Panc1 (cell line): ENCODE measurements at regions not wholly inside any gene's neighbourhood (a gene's known extent, or its start where the extent isn't known, plus 50 kb on each side); places are given as distances from the start of the nearest gene placed in this dataset.

Experiments
- ATAC-seq: fragments of 200-7000 bp; cut with Tn5 transposase; 2 replicates; pipeline ENCODE4 v1.9.1; 2020; ENCODE audit warnings: mild to moderate bottlenecking, moderate library complexity
- BruUV-seq: library from RNA; stranded (reverse); fragments of 400-500 nt; replicated peaks from 2 replicates; lab custom pipeline; 2021; lab: Mats Ljungman, UMichigan
- CTCF ChIA-PET: fragments of 300-600 bp; sonication (Branson Sonifier 250); formaldehyde crosslinking; loops from one replicate; lab custom pipeline; 2022; ENCODE audit warnings: antibody characterized with exemption; lab: Charles Lee
- POLR2A ChIA-PET: fragments of 300-600 bp; sonication (Branson Sonifier 250); formaldehyde crosslinking; loops from one replicate; lab custom pipeline; 2022; ENCODE audit warnings: antibody characterized with exemption; lab: Charles Lee
- DNase-seq: peaks from one replicate; pipeline ENCODE4 v3.0.0-alpha.2; 2010; ENCODE audit warnings: low read depth, low spot score
- H3K27ac ChIP-seq: 2 replicates; pipeline ENCODE4 v1.5.1; 2011; ENCODE audit warnings: mild to moderate bottlenecking, low read length, inconsistent platforms
- H3K27me3 ChIP-seq: fragments of 200-500 bp; sonication (Bioruptor generic); 2 replicates; pipeline ENCODE4 v1.6.0; 2014; ENCODE audit warnings: low read length, inconsistent platforms; ENCODE audit not compliant: control insufficient read depth, insufficient read depth
- H3K36me3 ChIP-seq: fragments of 200-500 bp; sonication (Bioruptor generic); 2 replicates; pipeline ENCODE4 v1.5.1; 2014; ENCODE audit warnings: inconsistent platforms, mild to moderate bottlenecking, low read length, moderate library complexity; ENCODE audit not compliant: control insufficient read depth, insufficient read depth
- H3K4me1 ChIP-seq: 2 replicates; pipeline ENCODE4 v1.5.1; 2011; ENCODE audit warnings: inconsistent platforms, mild to moderate bottlenecking, low read length, moderate library complexity; ENCODE audit not compliant: control insufficient read depth, insufficient read depth
- H3K4me3 ChIP-seq, 2 experiments: 2 replicates each; pipeline ENCODE4 v1.5.1; 2011 to 2012; ENCODE audit warnings: low read depth in 2 of 2, low read length in 2 of 2, mild to moderate bottlenecking in 2 of 2, inconsistent platforms in 1 of 2, moderate library complexity in 1 of 2
- H3K9me3 ChIP-seq: fragments of 200-500 bp; sonication (Bioruptor generic); 2 replicates; pipeline ENCODE4 v1.5.1; 2014; ENCODE audit warnings: low read depth, mild to moderate bottlenecking, inconsistent platforms, low read length, moderate library complexity; ENCODE audit not compliant: control insufficient read depth, insufficient read depth
- CTCF ChIP-seq: fragments of 450-650 bp; IDR thresholded peaks from 2 replicates; pipeline ENCODE4 v1.5.1; 2017; ENCODE audit warnings: mild to moderate bottlenecking
- POLR2AphosphoS5 ChIP-seq: IDR thresholded peaks from 2 replicates; pipeline ENCODE4 v1.6.1; 2012; ENCODE audit warnings: mild to moderate bottlenecking, low read depth, low read length, moderate library complexity
- SIN3A ChIP-seq: IDR thresholded peaks from 2 replicates; pipeline ENCODE4 v1.6.1; 2012; ENCODE audit warnings: low read depth, mild to moderate bottlenecking, low read length, moderate library complexity, borderline replicate concordance; ENCODE audit not compliant: insufficient read depth
- TCF7L2 ChIP-seq: IDR thresholded peaks from 2 replicates; pipeline ENCODE4 v1.6.1; 2011; ENCODE audit warnings: mild to moderate bottlenecking, low read depth, low read length, inconsistent platforms
- in situ Hi-C: cut with HindIII; loops from 2 replicates; pipeline ENCODE4 v1.10.0; 2016; ENCODE audit warnings: low sequenced_read_pairs, low pct_unique_long_range_greater_than_20kb
- intact Hi-C: fragments of 100-400 bp; cut with micrococcal nuclease; formaldehyde crosslinking; loops from one replicate; pipeline ENCODE4 v1.10.0; 2022; ENCODE audit not compliant: unreplicated experiment
- TF ChIP-seq, protein P1 (sequence below), 2 experiments: IDR thresholded peaks; 2 replicates each; pipeline ENCODE4 v1.6.1; 2011 to 2012; ENCODE audit warnings: low read depth in 2 of 2, control low read depth in 1 of 2, low read length in 1 of 2, mild to moderate bottlenecking in 1 of 2, moderate library complexity in 1 of 2; ENCODE audit not compliant: insufficient read depth in 1 of 2

DNA sequence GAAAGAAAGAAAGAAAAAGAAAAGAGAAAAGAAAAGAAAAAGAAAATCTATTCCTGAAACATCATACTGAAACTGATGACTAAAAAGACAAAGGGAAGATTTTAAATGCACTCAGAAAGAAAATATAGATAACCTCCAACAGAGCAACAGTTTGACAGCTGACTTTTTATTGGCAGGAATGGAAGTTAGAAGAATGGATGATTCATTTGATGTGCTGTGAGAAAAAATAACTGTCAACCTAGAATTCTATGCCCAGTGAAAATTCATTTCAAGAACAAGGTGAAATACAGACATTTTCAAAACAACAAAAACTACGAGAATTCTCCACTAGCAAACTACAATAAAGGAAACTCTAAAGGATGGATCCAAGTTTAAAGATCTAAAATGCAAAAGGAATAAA lies 50.5 kb upstream of the HSPA12A start:
- in situ Hi-C loops = no loop called here
- CTCF ChIA-PET = interaction anchor here (0.7 kb wide), 1 partner anchor 495 kb away, joined by 12 read pairs; no protein-coding TSS in a partner anchor

GRCh38 chr10:116796469-116796868 lies 52.8 kb upstream of the ENO4 start:
- H3K36me3 ChIP-seq = no peaks in the 10 kb centered on the region
- in situ Hi-C loops = no loop called here
- H3K4me1 ChIP-seq = no peaks in the 10 kb centered on the region
- H3K4me3 ChIP-seq = no peak overlapping the region
- no peak for DNase-seq
- POLR2A ChIA-PET = no interaction called here
- no peaks in the 10 kb centered on the region for H3K9me3 ChIP-seq
- ATAC-seq = peak; percentile 58; the same call in 1 of the 2 replicates
- H3K27ac ChIP-seq = no peak overlapping the region
- no peaks in the 10 kb centered on the region; the same call in 1 of the 2 replicates for H3K27me3 ChIP-seq
- no TSS peak for BruUV-seq
- intact Hi-C loops = loop anchor here (1.0 kb wide), 1 partner anchor 380 kb away; no protein-coding TSS in a partner anchor
- TF ChIP-seq SIN3A (no peak), CTCF (no peak), TCF7L2 (no peak), POLR2AphosphoS5 (no peak)
- TF ChIP-seq, protein P1, sequence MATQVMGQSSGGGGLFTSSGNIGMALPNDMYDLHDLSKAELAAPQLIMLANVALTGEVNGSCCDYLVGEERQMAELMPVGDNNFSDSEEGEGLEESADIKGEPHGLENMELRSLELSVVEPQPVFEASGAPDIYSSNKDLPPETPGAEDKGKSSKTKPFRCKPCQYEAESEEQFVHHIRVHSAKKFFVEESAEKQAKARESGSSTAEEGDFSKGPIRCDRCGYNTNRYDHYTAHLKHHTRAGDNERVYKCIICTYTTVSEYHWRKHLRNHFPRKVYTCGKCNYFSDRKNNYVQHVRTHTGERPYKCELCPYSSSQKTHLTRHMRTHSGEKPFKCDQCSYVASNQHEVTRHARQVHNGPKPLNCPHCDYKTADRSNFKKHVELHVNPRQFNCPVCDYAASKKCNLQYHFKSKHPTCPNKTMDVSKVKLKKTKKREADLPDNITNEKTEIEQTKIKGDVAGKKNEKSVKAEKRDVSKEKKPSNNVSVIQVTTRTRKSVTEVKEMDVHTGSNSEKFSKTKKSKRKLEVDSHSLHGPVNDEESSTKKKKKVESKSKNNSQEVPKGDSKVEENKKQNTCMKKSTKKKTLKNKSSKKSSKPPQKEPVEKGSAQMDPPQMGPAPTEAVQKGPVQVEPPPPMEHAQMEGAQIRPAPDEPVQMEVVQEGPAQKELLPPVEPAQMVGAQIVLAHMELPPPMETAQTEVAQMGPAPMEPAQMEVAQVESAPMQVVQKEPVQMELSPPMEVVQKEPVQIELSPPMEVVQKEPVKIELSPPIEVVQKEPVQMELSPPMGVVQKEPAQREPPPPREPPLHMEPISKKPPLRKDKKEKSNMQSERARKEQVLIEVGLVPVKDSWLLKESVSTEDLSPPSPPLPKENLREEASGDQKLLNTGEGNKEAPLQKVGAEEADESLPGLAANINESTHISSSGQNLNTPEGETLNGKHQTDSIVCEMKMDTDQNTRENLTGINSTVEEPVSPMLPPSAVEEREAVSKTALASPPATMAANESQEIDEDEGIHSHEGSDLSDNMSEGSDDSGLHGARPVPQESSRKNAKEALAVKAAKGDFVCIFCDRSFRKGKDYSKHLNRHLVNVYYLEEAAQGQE (IDR thresholded peaks at IDR 0.05; ENCODE audit: insufficient read depth in 1 of 2, low read depth in 2 of 2, low read length in 1 of 2) = no peak
- CTCF ChIA-PET = interaction anchor here (0.7 to 3.0 kb wide), 6 partner anchors 8 to 379 kb away, joined by 3 to 34 read pairs (median 11); no protein-coding TSS in a partner anchor

More for the DNA sequence above, 50.5 kb upstream of the HSPA12A start:
- Histone ChIP-seq H3K9me3 (no peaks in the 10 kb centered on the region), H3K4me1 (no peaks in the 10 kb centered on the region), H3K36me3 (no peaks in the 10 kb centered on the region), H3K27me3 (no peaks in the 10 kb centered on the region; the same call in 1 of the 2 replicates), H3K27ac (no peak overlapping the region), H3K4me3 (no peak overlapping the region)
- POLR2A ChIA-PET = no interaction called here
- no peak for TF ChIP-seq CTCF
- no peak for TF ChIP-seq POLR2AphosphoS5
- no peak for TF ChIP-seq TCF7L2
- TF ChIP-seq, protein P1 (IDR thresholded peaks at IDR 0.05; ENCODE audit: insufficient read depth in 1 of 2, low read depth in 2 of 2, low read length in 1 of 2) = no peak
- no peak for TF ChIP-seq SIN3A
- DNase-seq = no peak
- BruUV-seq = no TSS peak
- ATAC-seq = no peak
- intact Hi-C loops = no loop called here
